Neural progenitor cell (in vitro differentiated cells): ENCODE measurements at regions not wholly inside any gene's neighbourhood (a gene's known extent, or its start where the extent isn't known, plus 50 kb on each side); places are given as distances from the start of the nearest gene placed in this dataset.

Source experiments
- CTCF ChIP-seq: fragments of 200-600 bp; sonication (generic); IDR thresholded peaks from 2 replicates; pipeline ENCODE4 v1.5.1; 2017; ENCODE audit warnings: antibody characterized with exemption, mild to moderate bottlenecking
- EZH2 ChIP-seq: fragments of 200-600 bp; sonication (generic); IDR thresholded peaks from 2 replicates; pipeline ENCODE4 v1.6.1; 2017; ENCODE audit warnings: antibody characterized with exemption, mild to moderate bottlenecking, moderate library complexity

GRCh38 chr11:38593649-38594048 lies 1995.6 kb upstream of the RAG2 start:
- TF ChIP-seq CTCF (no peak), EZH2 (no peak)
